ENCODE measurements at regions not wholly inside any gene's neighbourhood (a gene's known extent, or its start where the extent isn't known, plus 50 kb on each side); places are given as distances from the start of the nearest gene placed in this dataset.

DNA sequence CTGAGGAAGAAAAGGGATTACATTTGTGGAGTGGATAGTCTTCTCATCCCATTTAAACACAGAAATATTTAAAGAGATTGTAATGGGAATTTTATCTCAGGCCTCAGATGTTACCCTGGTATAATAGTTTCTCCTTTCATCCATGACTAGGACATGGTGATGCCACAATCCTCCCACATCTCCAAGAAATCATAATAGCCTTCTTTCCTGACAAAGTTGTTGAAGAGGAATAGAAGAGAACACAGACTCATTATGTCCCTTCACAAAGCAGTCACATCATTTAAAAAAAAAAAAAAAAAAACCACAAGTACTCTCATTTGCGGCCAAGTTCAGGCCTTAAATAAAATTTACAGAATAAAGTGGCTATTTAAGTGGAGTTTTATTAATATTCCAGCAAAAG is 359.6 kb downstream of the DEPDC1B start:
- TF ChIP-seq CTCF (IDR thresholded peaks at IDR 0.05) (no peak), ZFX (IDR thresholded peaks at IDR 0.05; ENCODE audit: borderline replicate concordance) (no peak)
- no peak overlapping the region for H3K27ac ChIP-seq

DNA sequence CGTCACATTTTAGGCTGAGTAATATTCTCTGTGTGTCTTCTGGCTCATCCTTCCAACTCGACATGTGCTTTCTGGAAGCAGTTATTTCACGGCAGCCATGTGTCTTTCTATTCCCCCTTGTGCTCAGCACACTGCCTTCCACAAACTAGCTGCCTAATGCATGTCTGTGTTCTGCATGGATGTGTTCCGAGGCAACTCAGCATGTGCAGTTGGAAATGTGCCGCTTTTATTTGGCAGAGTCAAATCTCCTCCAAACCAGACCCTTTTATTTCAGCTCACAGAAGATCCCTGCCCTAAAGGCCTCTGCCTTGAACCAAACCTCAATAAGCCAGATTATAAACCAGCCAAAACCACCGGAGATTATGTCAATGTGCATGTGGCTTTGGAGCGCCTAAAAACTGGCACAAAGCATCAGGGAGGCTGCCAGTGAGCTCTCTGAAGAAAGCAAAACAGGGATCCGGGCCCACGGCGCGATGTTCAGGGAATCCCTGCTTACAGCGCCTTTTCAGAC is 360.2 kb downstream of the DEPDC1B start:
- TF ChIP-seq ZFX (IDR thresholded peaks at IDR 0.05; ENCODE audit: borderline replicate concordance), result no peak
- no peak for TF ChIP-seq CTCF (IDR thresholded peaks at IDR 0.05)
- no peak overlapping the region for H3K27ac ChIP-seq

GRCh38 chr5:60338846-60339245 is 361.1 kb downstream of the DEPDC1B start:
- TF ChIP-seq ZFX (IDR thresholded peaks at IDR 0.05; ENCODE audit: borderline replicate concordance) (no peak), CTCF (IDR thresholded peaks at IDR 0.05) (no peak)
- H3K27ac ChIP-seq, result no peak overlapping the region

DNA sequence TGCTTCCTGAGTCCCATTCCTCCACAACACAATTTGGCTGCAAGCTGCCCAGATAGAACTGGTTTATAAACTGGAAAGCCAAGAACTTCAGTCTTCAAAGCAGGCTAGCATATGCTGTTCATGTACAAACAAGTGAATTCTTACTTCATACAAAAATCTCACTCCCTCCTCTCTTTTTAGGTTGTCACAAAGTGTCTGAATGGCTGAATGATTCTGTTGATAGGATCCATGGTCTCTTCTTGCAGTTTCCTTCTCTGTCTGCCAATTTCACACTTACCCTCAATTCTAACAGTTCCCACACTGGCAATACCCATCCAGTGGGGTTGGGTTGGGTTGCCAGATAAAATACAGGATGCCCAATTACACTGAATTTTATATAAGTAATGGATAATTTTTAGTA is 363.5 kb downstream of the DEPDC1B start:
- TF ChIP-seq CTCF (IDR thresholded peaks at IDR 0.05) (no peak), ZFX (IDR thresholded peaks at IDR 0.05; ENCODE audit: borderline replicate concordance) (no peak)

DNA sequence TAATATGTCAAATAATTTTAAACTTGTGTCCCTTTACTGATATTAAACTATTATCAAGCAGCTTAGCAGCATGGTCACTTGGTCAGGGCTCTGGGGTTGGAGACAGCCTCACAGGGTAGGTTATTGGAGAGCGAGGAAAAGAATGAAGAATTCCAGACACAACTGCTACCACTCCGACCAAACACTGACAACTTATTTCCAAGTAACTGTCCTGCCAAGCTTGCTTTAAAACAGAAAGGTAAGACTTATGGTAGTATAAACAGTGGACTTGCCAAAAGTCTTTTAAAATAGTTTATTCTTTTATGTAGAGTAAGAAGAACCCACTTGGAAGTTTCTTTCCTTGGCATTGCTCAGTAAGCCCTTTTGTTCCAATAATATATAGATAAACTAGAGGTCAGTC is 364.1 kb downstream of the DEPDC1B start:
- TF ChIP-seq ZFX (IDR thresholded peaks at IDR 0.05; ENCODE audit: borderline replicate concordance), result no peak

More for the DNA sequence above, 363.5 kb downstream of the DEPDC1B start:
- H3K27ac ChIP-seq, result no peak overlapping the region

GRCh38 chr5:60334281-60334713 is 365.7 kb downstream of the DEPDC1B start:
- TF ChIP-seq CTCF (IDR thresholded peaks at IDR 0.05), result no peak
- TF ChIP-seq ZFX (IDR thresholded peaks at IDR 0.05; ENCODE audit: borderline replicate concordance), result no peak
- no peak overlapping the region for H3K27ac ChIP-seq

More for the DNA sequence above, 364.1 kb downstream of the DEPDC1B start:
- H3K27ac ChIP-seq, result no peak overlapping the region

DNA sequence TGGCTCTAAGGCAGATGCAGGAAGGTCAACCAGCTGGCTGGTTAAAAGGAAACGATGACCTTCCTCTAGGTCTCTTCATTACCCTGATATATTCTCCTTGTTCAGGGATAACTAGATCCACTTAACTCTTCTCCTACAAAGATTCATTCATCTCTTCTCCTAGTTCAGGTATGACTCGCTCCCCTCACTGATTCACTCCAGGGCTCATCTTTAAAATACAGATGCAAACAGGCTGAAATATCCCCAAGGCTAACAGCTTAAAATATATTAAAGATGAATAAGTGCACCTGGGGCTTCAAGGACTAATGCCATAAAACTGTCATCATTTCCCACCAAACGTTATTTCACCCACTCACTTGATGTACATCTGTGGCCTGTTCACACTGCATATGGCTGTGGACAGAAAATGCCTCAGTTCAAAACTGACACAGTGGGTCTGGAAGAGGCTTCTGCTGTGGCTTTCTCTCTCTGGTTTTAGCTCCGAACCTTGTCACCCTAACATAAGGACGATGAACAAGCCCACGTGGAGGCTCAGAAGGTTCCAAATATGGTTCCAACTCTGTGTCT is 366.9 kb downstream of the DEPDC1B start:
- H3K27ac ChIP-seq, result no peak overlapping the region
- TF ChIP-seq ZFX (IDR thresholded peaks at IDR 0.05; ENCODE audit: borderline replicate concordance) (no peak), CTCF (IDR thresholded peaks at IDR 0.05) (no peak)
